GM19025 (cell line): ENCODE measurements at regions not wholly inside any gene's neighbourhood (a gene's known extent, or its start where the extent isn't known, plus 50 kb on each side); places are given as distances from the start of the nearest gene placed in this dataset.
"Not testable (repeated sequence)": the region's sequence is repeated elsewhere in the genome, so short reads cannot be mapped to it uniquely, and the experiment has no call there.

Source experiments
- ATAC-seq: cut with Tn5 transposase; IDR thresholded peaks from one replicate; pipeline ENCODE4 v1.9.1; 2021; ENCODE audit warnings: mild to moderate bottlenecking, low read depth, moderate library complexity; ENCODE audit not compliant: unreplicated experiment

GRCh38 chr10:44132361-44133289, 252.3 kb downstream of the CXCL12 start:
- ATAC-seq = no peak

GRCh38 chr10:44126291-44126717, 258.6 kb downstream of the CXCL12 start:
- ATAC-seq = no peak

GRCh38 chr10:44125879-44126278, 259.0 kb downstream of the CXCL12 start:
- no peak for ATAC-seq

GRCh38 chr10:44118500-44118899, 266.4 kb downstream of the CXCL12 start:
- no peak for ATAC-seq

- no peak for ATAC-seq
These were observed 268.4 kb downstream of the CXCL12 start for GRCh38 chr10:44116474-44116873.

GRCh38 chr10:44115516-44115915, 269.4 kb downstream of the CXCL12 start:
- ATAC-seq = no peak

- no peak for ATAC-seq
These were observed 270.5 kb downstream of the CXCL12 start for GRCh38 chr10:44114441-44114840.

- ATAC-seq = not testable (repeated sequence)
These were observed 272.6 kb downstream of the CXCL12 start for GRCh38 chr10:44112280-44112679.

- ATAC-seq = no peak
These were observed 279.2 kb downstream of the CXCL12 start for GRCh38 chr10:44105696-44106095.

- ATAC-seq = no peak
These were observed 282.1 kb downstream of the CXCL12 start for GRCh38 chr10:44102726-44103255.

GRCh38 chr10:44101082-44101481, 283.8 kb downstream of the CXCL12 start:
- no peak for ATAC-seq

GRCh38 chr10:44099511-44099910, 285.4 kb downstream of the CXCL12 start:
- ATAC-seq = no peak

GRCh38 chr10:44096217-44096616, 288.7 kb downstream of the CXCL12 start:
- not testable (repeated sequence) for ATAC-seq

GRCh38 chr10:44089671-44090070, 295.2 kb downstream of the CXCL12 start:
- ATAC-seq = no peak

GRCh38 chr10:44087403-44087802, 297.5 kb downstream of the CXCL12 start:
- ATAC-seq = no peak

- no peak for ATAC-seq
These were observed 301.0 kb downstream of the CXCL12 start for GRCh38 chr10:44083719-44084400.

GRCh38 chr10:44071479-44071878, 313.4 kb downstream of the CXCL12 start:
- no peak for ATAC-seq

GRCh38 chr10:44070282-44070681, 314.6 kb downstream of the CXCL12 start:
- ATAC-seq = no peak

GRCh38 chr10:44069573-44069972, 315.3 kb downstream of the CXCL12 start:
- no peak for ATAC-seq

GRCh38 chr10:44068716-44069482, 316.0 kb downstream of the CXCL12 start:
- ATAC-seq = no peak

GRCh38 chr10:44067432-44067831, 317.5 kb downstream of the CXCL12 start:
- no peak for ATAC-seq
